Endothelial cell of hepatic sinusoid (primary cell): ENCODE measurements at regions not wholly inside any gene's neighbourhood (a gene's known extent, or its start where the extent isn't known, plus 50 kb on each side); places are given as distances from the start of the nearest gene placed in this dataset.

Source experiments
- in situ Hi-C: cut with HindIII; loops from 2 replicates; pipeline ENCODE4 v1.10.0; 2017; ENCODE audit warnings: low sequenced_read_pairs

DNA sequence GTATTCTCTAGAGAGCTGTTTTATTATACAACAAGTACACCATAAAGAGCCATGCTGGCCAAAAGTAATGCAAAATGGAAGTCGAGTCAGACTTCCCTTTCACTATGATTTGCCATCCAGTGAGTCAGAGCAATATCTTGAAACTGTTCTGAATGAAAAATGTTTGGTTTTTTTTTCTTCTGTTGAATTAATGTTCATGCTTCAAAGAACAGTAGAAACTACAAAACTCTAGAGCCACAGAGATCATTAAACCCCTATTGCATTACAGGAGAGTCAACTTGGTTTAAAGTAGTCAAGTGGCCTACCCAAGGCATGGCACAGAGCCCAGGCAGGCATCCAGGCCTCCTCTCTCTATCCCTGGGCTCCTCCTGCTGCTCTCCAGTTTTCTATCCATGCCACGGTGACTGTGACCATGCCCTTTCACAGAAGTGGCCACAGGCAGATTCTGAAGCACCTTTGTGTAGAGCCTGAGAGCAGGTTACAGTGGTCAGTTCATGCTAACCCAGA, 358.9 kb downstream of the DEPDC1B start:
- in situ Hi-C loops = no loop called here

GRCh38 chr5:60340326-60340725, 359.6 kb downstream of the DEPDC1B start:
- in situ Hi-C loops = no loop called here

DNA sequence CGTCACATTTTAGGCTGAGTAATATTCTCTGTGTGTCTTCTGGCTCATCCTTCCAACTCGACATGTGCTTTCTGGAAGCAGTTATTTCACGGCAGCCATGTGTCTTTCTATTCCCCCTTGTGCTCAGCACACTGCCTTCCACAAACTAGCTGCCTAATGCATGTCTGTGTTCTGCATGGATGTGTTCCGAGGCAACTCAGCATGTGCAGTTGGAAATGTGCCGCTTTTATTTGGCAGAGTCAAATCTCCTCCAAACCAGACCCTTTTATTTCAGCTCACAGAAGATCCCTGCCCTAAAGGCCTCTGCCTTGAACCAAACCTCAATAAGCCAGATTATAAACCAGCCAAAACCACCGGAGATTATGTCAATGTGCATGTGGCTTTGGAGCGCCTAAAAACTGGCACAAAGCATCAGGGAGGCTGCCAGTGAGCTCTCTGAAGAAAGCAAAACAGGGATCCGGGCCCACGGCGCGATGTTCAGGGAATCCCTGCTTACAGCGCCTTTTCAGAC, 360.2 kb downstream of the DEPDC1B start:
- in situ Hi-C loops = no loop called here

DNA sequence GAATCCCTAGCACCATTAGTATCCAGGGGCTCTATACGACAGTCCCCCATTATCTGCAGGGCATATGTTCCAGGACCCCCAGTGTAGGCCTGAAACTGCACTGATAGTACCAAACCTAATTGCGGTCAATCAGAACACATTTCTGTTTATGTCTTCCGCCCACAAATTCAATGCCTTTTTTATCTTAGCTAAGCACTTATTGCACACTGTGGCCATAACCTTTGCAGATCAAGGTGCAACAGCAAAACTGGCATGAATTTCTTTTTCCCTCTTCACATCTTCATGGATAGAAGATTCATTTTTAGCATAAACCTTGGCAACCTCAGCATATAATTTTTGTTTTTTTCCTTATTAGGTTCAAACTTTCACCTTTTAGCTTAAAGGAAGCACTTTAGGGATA, 361.1 kb downstream of the DEPDC1B start:
- in situ Hi-C loops = no loop called here

- in situ Hi-C loops = no loop called here
These were observed 363.5 kb downstream of the DEPDC1B start for GRCh38 chr5:60336491-60336890.

DNA sequence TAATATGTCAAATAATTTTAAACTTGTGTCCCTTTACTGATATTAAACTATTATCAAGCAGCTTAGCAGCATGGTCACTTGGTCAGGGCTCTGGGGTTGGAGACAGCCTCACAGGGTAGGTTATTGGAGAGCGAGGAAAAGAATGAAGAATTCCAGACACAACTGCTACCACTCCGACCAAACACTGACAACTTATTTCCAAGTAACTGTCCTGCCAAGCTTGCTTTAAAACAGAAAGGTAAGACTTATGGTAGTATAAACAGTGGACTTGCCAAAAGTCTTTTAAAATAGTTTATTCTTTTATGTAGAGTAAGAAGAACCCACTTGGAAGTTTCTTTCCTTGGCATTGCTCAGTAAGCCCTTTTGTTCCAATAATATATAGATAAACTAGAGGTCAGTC, 364.1 kb downstream of the DEPDC1B start:
- in situ Hi-C loops = no loop called here

DNA sequence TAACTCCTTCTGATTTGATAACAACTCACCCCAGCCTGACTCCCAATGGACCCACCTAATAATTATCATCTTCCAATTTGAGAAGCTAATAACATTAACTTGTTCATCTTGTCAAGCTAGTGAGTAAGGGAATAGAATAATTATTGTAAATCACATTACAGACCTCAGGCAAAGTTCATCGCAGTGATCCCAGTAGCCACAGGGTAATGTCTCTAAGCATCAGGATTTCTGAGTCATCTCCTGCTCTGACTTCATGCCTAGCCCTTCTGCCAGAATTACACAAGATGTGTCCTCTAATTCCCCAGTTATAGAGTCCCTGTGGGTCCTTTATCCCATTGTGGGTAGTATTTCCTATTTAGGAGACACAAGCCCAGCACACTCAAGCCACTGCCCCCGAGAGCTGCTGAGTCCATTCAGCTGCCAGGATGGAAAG, 365.7 kb downstream of the DEPDC1B start:
- in situ Hi-C loops = no loop called here

DNA sequence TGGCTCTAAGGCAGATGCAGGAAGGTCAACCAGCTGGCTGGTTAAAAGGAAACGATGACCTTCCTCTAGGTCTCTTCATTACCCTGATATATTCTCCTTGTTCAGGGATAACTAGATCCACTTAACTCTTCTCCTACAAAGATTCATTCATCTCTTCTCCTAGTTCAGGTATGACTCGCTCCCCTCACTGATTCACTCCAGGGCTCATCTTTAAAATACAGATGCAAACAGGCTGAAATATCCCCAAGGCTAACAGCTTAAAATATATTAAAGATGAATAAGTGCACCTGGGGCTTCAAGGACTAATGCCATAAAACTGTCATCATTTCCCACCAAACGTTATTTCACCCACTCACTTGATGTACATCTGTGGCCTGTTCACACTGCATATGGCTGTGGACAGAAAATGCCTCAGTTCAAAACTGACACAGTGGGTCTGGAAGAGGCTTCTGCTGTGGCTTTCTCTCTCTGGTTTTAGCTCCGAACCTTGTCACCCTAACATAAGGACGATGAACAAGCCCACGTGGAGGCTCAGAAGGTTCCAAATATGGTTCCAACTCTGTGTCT, 366.9 kb downstream of the DEPDC1B start:
- in situ Hi-C loops = no loop called here

- in situ Hi-C loops = no loop called here
These were observed 367.5 kb downstream of the DEPDC1B start for GRCh38 chr5:60332244-60333004.

GRCh38 chr5:60330236-60330635, 369.7 kb downstream of the DEPDC1B start:
- in situ Hi-C loops = no loop called here

DNA sequence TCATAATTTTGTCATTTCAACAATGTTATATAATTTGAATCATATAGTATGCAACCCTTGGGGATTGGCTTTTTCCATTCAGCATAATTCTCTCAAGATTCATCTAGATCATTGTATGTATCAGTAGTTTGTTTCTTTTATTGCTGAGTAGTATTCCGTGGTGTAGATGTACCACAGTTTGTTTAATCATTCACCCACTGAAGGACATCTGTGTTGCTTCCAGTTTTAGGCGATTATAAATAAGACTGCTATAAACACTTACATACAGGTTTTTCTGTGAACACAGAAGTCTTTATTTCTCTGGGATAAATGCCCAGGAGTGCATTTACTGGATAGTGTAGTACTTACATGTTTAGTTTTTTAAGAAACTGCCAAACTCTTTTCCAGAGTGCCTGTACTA, 374.1 kb downstream of the DEPDC1B start:
- in situ Hi-C loops = no loop called here

GRCh38 chr5:60323596-60323995, 376.4 kb downstream of the DEPDC1B start:
- in situ Hi-C loops = no loop called here

GRCh38 chr5:60312098-60312497, 387.9 kb downstream of the DEPDC1B start:
- in situ Hi-C loops = no loop called here

DNA sequence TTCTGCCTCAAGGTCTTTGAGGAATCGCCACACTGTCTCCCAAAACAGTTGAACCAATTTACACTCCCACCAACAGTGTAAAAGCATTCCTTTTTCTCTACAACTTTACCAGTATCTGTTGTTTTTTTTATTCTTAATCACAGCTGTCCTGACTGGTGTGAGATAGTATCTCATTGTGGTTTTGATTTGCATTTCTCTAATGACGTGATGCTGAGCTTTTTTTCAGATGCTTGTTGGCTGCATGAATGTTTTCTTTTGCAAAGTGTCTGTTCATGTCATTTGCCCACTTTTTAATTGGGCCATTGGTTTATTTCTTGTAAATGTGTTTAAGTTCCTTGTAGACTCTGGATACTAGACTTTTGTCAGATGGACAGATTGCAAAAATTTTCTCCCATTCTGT, 400.0 kb downstream of the DEPDC1B start:
- in situ Hi-C loops = loop anchor here (25.0 kb wide), 1 partner anchor 488 kb away; no protein-coding TSS in a partner anchor

GRCh38 chr5:60297658-60298057, 402.3 kb downstream of the DEPDC1B start:
- in situ Hi-C loops = loop anchor here (25.0 kb wide), 1 partner anchor 485 kb away; no protein-coding TSS in a partner anchor

- in situ Hi-C loops = loop anchor here (25.0 kb wide), 1 partner anchor 483 kb away; no protein-coding TSS in a partner anchor
These were observed 401.9 kb upstream of the PDE4D start for GRCh38 chr5:60295423-60295822.

DNA sequence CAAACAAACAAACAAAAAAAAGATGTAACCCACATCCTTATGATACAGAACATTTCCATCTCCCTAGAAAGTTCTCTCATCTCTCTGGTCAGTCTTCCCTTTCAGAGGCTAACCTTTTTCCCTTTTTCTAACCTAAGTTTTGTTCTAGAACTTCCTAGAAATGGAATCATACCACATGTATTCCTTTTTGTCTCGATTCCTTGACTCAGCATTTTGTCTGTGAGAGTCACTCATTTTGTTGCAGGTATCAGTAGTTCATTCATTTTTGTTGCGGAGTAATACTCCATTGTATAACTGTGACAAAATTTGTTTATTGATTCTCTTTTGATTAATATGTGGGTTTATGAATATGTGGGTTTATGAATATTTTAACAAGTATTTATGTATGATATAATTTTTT, 400.0 kb upstream of the PDE4D start:
- in situ Hi-C loops = loop anchor here (25.0 kb wide), 1 partner anchor 481 kb away; no protein-coding TSS in a partner anchor

DNA sequence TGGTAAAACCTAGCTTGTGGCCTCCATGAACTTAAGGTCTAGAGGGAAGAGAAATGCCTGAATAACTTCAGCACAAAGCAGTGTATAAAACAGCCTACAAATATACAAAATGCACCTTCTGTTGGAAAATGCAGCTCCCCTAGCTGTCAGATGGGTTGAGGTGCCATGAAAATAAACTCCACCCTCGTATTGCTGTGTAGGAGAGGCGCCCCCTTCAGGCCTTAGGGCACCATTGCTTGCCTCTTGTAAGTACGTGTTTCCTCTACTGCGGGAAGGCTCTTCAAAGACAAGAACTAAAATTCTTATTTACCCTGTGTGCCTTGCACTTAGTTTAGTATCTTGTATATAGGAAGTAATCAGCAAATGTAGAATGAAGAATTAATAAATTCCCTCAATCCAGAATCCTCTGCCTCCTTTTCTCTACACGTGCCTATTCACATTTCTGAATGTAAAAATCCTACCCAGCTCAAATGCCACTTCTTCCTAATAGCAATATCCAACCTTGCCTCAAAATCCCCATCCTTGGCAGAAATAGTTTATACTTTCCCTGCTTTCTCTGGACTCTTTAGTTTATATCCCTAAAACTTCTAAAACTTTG, 393.7 kb upstream of the PDE4D start:
- in situ Hi-C loops = loop anchor here (25.0 kb wide), 1 partner anchor 475 kb away; no protein-coding TSS in a partner anchor

DNA sequence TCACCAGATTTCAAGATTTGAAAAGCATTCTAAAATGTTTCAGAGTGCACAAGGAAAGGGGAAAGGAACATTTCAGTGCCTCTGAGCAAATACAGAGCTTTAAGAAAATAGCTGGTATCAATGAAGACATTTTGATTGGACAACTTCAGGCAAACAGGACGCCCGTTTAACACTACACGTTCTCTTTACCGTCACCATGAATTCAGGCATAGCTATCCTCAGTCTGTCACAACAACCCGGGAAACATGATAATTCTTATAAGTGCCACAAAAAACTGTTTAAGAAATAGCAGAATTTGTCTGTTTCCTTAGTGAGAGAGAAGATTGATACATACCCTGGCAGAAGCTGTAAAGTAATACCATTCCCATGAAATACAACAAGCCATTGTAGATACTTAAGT, 392.4 kb upstream of the PDE4D start:
- in situ Hi-C loops = loop anchor here (25.0 kb wide), 1 partner anchor 474 kb away; no protein-coding TSS in a partner anchor

GRCh38 chr5:60280943-60281342, 387.4 kb upstream of the PDE4D start:
- in situ Hi-C loops = loop anchor here (25.0 kb wide), 1 partner anchor 469 kb away; no protein-coding TSS in a partner anchor

DNA sequence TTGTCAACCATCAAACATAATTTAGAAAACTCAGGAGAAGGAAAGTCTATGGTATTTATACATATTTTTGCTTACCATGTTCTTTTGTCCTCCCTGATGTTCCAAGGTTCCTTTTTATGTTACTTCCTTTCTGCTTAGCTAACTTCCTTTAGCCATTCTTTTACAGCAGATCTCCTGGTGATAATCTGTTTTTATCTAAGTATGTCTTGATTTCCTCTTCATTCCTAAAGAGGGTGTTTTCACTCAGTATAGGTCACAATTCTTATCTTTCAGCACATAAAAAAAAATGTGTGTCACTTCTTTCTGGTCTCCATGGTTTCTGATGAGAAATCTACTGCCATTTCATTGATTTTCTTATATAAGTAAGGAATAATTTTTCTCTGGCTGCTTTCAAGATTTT, 384.4 kb upstream of the PDE4D start:
- in situ Hi-C loops = loop anchor here (25.0 kb wide), 1 partner anchor 466 kb away; no protein-coding TSS in a partner anchor
